Panc1 (cell line): ENCODE measurements at regions not wholly inside any gene's neighbourhood (a gene's known extent, or its start where the extent isn't known, plus 50 kb on each side); places are given as distances from the start of the nearest gene placed in this dataset.

Experiments used
- ATAC-seq: fragments of 200-7000 bp; cut with Tn5 transposase; 2 replicates; pipeline ENCODE4 v1.9.1; 2020; ENCODE audit warnings: mild to moderate bottlenecking, moderate library complexity
- BruUV-seq: library from RNA; stranded (reverse); fragments of 400-500 nt; replicated peaks from 2 replicates; lab custom pipeline; 2021; lab: Mats Ljungman, UMichigan
- CTCF ChIA-PET: fragments of 300-600 bp; sonication (Branson Sonifier 250); formaldehyde crosslinking; loops from one replicate; lab custom pipeline; 2022; ENCODE audit warnings: antibody characterized with exemption; lab: Charles Lee
- POLR2A ChIA-PET: fragments of 300-600 bp; sonication (Branson Sonifier 250); formaldehyde crosslinking; loops from one replicate; lab custom pipeline; 2022; ENCODE audit warnings: antibody characterized with exemption; lab: Charles Lee
- DNase-seq: peaks from one replicate; pipeline ENCODE4 v3.0.0-alpha.2; 2010; ENCODE audit warnings: low read depth, low spot score
- H3K27ac ChIP-seq: 2 replicates; pipeline ENCODE4 v1.5.1; 2011; ENCODE audit warnings: mild to moderate bottlenecking, low read length, inconsistent platforms
- H3K27me3 ChIP-seq: fragments of 200-500 bp; sonication (Bioruptor generic); 2 replicates; pipeline ENCODE4 v1.6.0; 2014; ENCODE audit warnings: low read length, inconsistent platforms; ENCODE audit not compliant: control insufficient read depth, insufficient read depth
- H3K36me3 ChIP-seq: fragments of 200-500 bp; sonication (Bioruptor generic); 2 replicates; pipeline ENCODE4 v1.5.1; 2014; ENCODE audit warnings: inconsistent platforms, mild to moderate bottlenecking, low read length, moderate library complexity; ENCODE audit not compliant: control insufficient read depth, insufficient read depth
- H3K4me1 ChIP-seq: 2 replicates; pipeline ENCODE4 v1.5.1; 2011; ENCODE audit warnings: inconsistent platforms, mild to moderate bottlenecking, low read length, moderate library complexity; ENCODE audit not compliant: control insufficient read depth, insufficient read depth
- H3K4me3 ChIP-seq, 2 experiments: 2 replicates each; pipeline ENCODE4 v1.5.1; 2011 to 2012; ENCODE audit warnings: low read depth in 2 of 2, low read length in 2 of 2, mild to moderate bottlenecking in 2 of 2, inconsistent platforms in 1 of 2, moderate library complexity in 1 of 2
- H3K9me3 ChIP-seq: fragments of 200-500 bp; sonication (Bioruptor generic); 2 replicates; pipeline ENCODE4 v1.5.1; 2014; ENCODE audit warnings: low read depth, mild to moderate bottlenecking, inconsistent platforms, low read length, moderate library complexity; ENCODE audit not compliant: control insufficient read depth, insufficient read depth
- CTCF ChIP-seq: fragments of 450-650 bp; IDR thresholded peaks from 2 replicates; pipeline ENCODE4 v1.5.1; 2017; ENCODE audit warnings: mild to moderate bottlenecking
- POLR2AphosphoS5 ChIP-seq: IDR thresholded peaks from 2 replicates; pipeline ENCODE4 v1.6.1; 2012; ENCODE audit warnings: mild to moderate bottlenecking, low read depth, low read length, moderate library complexity
- SIN3A ChIP-seq: IDR thresholded peaks from 2 replicates; pipeline ENCODE4 v1.6.1; 2012; ENCODE audit warnings: low read depth, mild to moderate bottlenecking, low read length, moderate library complexity, borderline replicate concordance; ENCODE audit not compliant: insufficient read depth
- TCF7L2 ChIP-seq: IDR thresholded peaks from 2 replicates; pipeline ENCODE4 v1.6.1; 2011; ENCODE audit warnings: mild to moderate bottlenecking, low read depth, low read length, inconsistent platforms
- in situ Hi-C: cut with HindIII; loops from 2 replicates; pipeline ENCODE4 v1.10.0; 2016; ENCODE audit warnings: low sequenced_read_pairs, low pct_unique_long_range_greater_than_20kb
- intact Hi-C: fragments of 100-400 bp; cut with micrococcal nuclease; formaldehyde crosslinking; loops from one replicate; pipeline ENCODE4 v1.10.0; 2022; ENCODE audit not compliant: unreplicated experiment
- TF ChIP-seq, protein P1 (sequence below), 2 experiments: IDR thresholded peaks; 2 replicates each; pipeline ENCODE4 v1.6.1; 2011 to 2012; ENCODE audit warnings: low read depth in 2 of 2, control low read depth in 1 of 2, low read length in 1 of 2, mild to moderate bottlenecking in 1 of 2, moderate library complexity in 1 of 2; ENCODE audit not compliant: insufficient read depth in 1 of 2

GRCh38 chr5:137567226-137567625, 68.1 kb upstream of the SPOCK1 start:
- no peak for ATAC-seq
- no peak for DNase-seq
- intact Hi-C loops = no loop called here
- in situ Hi-C loops = no loop called here
- CTCF ChIA-PET = no interaction called here
- TF ChIP-seq POLR2AphosphoS5 (no peak), SIN3A (no peak), TCF7L2 (no peak), CTCF (no peak)
- TF ChIP-seq, protein P1, sequence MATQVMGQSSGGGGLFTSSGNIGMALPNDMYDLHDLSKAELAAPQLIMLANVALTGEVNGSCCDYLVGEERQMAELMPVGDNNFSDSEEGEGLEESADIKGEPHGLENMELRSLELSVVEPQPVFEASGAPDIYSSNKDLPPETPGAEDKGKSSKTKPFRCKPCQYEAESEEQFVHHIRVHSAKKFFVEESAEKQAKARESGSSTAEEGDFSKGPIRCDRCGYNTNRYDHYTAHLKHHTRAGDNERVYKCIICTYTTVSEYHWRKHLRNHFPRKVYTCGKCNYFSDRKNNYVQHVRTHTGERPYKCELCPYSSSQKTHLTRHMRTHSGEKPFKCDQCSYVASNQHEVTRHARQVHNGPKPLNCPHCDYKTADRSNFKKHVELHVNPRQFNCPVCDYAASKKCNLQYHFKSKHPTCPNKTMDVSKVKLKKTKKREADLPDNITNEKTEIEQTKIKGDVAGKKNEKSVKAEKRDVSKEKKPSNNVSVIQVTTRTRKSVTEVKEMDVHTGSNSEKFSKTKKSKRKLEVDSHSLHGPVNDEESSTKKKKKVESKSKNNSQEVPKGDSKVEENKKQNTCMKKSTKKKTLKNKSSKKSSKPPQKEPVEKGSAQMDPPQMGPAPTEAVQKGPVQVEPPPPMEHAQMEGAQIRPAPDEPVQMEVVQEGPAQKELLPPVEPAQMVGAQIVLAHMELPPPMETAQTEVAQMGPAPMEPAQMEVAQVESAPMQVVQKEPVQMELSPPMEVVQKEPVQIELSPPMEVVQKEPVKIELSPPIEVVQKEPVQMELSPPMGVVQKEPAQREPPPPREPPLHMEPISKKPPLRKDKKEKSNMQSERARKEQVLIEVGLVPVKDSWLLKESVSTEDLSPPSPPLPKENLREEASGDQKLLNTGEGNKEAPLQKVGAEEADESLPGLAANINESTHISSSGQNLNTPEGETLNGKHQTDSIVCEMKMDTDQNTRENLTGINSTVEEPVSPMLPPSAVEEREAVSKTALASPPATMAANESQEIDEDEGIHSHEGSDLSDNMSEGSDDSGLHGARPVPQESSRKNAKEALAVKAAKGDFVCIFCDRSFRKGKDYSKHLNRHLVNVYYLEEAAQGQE (IDR thresholded peaks at IDR 0.05; ENCODE audit: insufficient read depth in 1 of 2, low read depth in 2 of 2, low read length in 1 of 2) = no peak
- no peak overlapping the region for H3K27ac ChIP-seq
- no peaks in the 10 kb centered on the region for H3K4me1 ChIP-seq
- POLR2A ChIA-PET = no interaction called here
- no peaks in the 10 kb centered on the region for H3K27me3 ChIP-seq
- H3K9me3 ChIP-seq = no peaks in the 10 kb centered on the region
- H3K4me3 ChIP-seq = no peak overlapping the region
- no TSS peak for BruUV-seq
- H3K36me3 ChIP-seq = no peaks in the 10 kb centered on the region

- in situ Hi-C loops (no loop called here), intact Hi-C loops (no loop called here)
- Histone ChIP-seq H3K27ac (no peak overlapping the region), H3K9me3 (no peaks in the 10 kb centered on the region), H3K4me1 (no peaks in the 10 kb centered on the region), H3K36me3 (no peaks in the 10 kb centered on the region), H3K4me3 (no peak overlapping the region), H3K27me3 (no peaks in the 10 kb centered on the region)
- ATAC-seq (peak; percentile 50; the same call in 1 of the 2 replicates), DNase-seq (no peak)
- ChIA-PET POLR2A (no interaction called here), CTCF (no interaction called here)
- no TSS peak for BruUV-seq
- no peak for TF ChIP-seq POLR2AphosphoS5
- TF ChIP-seq TCF7L2 = no peak
- no peak for TF ChIP-seq SIN3A
- TF ChIP-seq, protein P1 (IDR thresholded peaks at IDR 0.05; ENCODE audit: insufficient read depth in 1 of 2, low read depth in 2 of 2, low read length in 1 of 2) = no peak
- no peak for TF ChIP-seq CTCF
Observed at GRCh38 chr5:137566780-137567179, 67.7 kb upstream of the SPOCK1 start.
